ENCODE measurements at regions not wholly inside any gene's neighbourhood (a gene's known extent, or its start where the extent isn't known, plus 50 kb on each side); places are given as distances from the start of the nearest gene placed in this dataset.
"Not testable (repeated sequence)": the region's sequence is repeated elsewhere in the genome, so short reads cannot be mapped to it uniquely, and the experiment has no call there.

DNA sequence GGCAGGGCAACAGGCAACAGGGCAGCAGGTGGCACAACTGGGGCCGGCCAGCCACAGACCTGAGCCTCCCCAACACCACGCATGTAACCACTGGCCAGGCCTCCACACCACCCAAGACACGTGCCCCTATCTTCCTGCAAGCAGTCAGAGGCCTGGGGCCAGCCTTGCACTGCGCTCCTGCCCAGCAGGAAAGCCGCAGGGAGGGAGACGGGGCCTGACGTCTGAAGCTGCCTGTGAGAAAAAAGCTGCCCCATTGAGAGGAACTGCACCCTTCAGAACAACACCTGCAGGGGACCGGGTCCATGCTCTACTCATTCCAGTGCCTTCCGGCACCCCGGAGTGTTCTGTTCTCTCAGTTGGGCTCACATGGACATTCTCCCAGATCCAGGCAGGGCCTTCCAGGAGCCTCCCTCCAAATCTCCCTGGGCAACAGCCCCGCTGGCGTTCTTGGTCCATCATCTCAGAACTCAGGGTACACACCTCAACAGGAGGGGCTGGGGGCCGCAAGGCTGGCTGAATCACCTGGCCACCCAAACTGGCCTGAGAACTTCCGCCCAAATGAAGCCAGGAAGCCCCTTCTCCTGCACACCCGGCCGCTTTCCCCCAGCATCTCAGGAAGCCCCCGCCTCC lies 5403.6 kb upstream of the TPTE start:
- intact Hi-C loops (cut with DNase I) = not testable (repeated sequence)
- peak; percentile 15 for DNase-seq (ENCODE audit: low spot score)

GRCh38 chr21:5118296-5118679 lies 5403.1 kb upstream of the TPTE start:
- peak; percentile 38 for DNase-seq (ENCODE audit: low spot score)
- intact Hi-C loops (cut with DNase I) = not testable (repeated sequence)

GRCh38 chr21:5119179-5119578 lies 5402.2 kb upstream of the TPTE start:
- intact Hi-C loops (cut with DNase I) = not testable (repeated sequence)
- DNase-seq (ENCODE audit: low spot score) = peak; percentile 67

- peak; percentile 65 for DNase-seq (ENCODE audit: low spot score)
- intact Hi-C loops (cut with DNase I) = not testable (repeated sequence)
Observed at GRCh38 chr21:5121399-5121798, 5400.0 kb upstream of the TPTE start.

DNA sequence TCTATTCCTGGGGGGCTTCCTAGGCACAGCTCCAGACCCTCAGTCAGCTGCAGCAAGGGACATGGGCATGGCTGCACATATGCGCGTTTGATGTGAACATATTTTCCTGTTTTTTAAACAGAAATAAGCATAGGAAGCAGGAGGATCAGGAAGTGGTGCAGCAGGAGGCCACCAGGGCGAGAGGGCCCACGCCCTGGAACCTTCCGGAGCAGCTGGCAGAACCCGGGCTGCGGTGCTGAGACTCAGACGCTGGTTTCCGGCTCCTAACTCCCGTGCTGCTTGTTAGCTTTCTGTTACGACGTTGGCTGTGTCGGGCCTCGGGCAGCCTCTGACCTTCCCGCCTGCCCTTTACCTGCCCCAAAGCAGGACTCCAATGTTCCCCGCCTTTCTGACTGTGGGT lies 5399.5 kb upstream of the TPTE start:
- intact Hi-C loops (cut with DNase I); DNase-seq (ENCODE audit: low spot score): not testable (repeated sequence)

DNA sequence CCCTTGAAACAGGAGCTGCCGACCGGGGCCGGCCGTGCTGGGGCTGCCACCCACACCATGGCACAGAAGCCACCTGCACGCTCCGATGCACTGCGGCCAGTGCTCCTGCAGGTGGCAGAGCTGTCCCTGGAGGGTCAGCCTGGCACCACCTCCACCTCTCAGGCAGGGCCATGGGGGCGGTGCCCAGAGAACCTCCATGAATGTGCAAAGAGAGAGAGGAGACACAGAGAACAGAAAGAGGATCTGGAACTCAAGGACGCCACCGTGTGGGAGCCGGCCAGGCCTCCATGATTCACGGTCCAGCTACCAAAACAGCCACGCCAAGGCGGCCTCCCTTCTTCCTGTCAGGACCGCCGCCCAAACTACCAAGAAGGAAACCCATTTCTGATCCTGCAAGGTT lies 5397.7 kb upstream of the TPTE start:
- intact Hi-C loops (cut with DNase I) = not testable (repeated sequence)
- peak; percentile 88 for DNase-seq (ENCODE audit: low spot score)

DNA sequence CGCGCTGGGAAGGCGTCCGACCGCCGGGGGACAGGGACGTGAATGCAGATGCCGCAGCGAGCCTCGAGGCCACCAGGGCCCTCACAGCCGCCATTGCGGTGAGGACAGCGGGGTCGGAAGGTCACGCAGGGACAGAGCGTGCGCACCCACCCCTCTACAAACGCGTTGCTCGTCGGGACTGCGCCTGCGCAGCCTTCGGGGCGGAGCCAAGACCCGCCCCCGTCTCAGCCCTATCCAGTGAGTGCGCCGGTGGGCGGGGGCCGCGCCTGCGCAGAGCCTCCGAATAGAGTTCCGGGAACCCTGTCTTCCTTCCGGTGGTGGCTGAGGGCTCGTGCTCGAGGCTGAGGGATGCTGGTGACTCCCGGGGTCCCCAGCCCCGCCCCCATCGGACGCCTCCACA lies 5393.1 kb upstream of the TPTE start:
- intact Hi-C loops (cut with DNase I) = not testable (repeated sequence)
- peak; percentile 98 for DNase-seq (ENCODE audit: low spot score)

- intact Hi-C loops (cut with DNase I); DNase-seq (ENCODE audit: low spot score): not testable (repeated sequence)
Observed at GRCh38 chr21:5133824-5134223, 5387.6 kb upstream of the TPTE start.

DNA sequence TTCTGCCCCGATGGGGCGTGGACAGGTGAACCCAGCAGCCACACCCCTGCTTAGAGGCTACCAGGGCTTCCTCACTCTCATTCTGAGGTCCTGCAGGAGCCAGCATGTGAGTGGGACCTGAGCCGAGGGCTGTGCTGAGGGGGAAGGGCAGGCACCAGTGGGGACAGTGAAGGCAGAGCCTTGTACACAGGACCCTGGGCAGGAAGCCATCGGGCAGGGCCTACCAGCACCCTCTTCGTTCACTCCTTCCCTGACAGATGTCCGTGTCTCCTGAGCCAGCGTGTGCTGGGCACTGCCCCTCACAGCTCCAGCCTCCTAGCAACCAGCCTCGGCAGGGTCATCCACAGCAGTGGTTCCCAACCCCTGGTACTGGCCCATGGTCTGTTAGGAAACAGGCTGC lies 5385.0 kb upstream of the TPTE start:
- intact Hi-C loops (cut with DNase I); DNase-seq (ENCODE audit: low spot score): not testable (repeated sequence)

GRCh38 chr21:5137006-5137405 lies 5384.4 kb upstream of the TPTE start:
- DNase-seq (ENCODE audit: low spot score) = peak; percentile 29
- intact Hi-C loops (cut with DNase I) = not testable (repeated sequence)

DNA sequence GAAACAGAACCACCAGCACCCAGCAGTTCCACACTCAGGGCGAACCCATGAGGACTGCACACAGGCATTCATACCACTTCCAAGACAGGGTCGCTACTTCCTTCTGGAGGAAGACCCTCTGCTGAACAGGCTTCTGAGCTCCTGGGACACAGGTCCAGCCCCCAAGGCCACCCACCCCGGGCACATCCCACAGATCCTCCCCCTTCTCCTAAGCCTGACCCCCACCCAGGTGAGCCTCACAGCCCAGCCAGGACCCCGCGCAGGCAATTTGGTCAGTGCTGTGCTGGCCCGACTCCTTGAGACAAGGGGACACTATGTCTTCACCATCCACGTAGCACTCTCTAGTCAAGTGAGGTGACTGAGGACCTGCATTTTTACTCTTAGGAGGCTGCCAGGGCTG lies 5382.7 kb upstream of the TPTE start:
- intact Hi-C loops (cut with DNase I) = not testable (repeated sequence)

GRCh38 chr21:5139528-5139927 lies 5381.9 kb upstream of the TPTE start:
- intact Hi-C loops (cut with DNase I); DNase-seq (ENCODE audit: low spot score): not testable (repeated sequence)

More for the DNA sequence above, 5382.7 kb upstream of the TPTE start:
- DNase-seq (ENCODE audit: low spot score) = peak; percentile 24

DNA sequence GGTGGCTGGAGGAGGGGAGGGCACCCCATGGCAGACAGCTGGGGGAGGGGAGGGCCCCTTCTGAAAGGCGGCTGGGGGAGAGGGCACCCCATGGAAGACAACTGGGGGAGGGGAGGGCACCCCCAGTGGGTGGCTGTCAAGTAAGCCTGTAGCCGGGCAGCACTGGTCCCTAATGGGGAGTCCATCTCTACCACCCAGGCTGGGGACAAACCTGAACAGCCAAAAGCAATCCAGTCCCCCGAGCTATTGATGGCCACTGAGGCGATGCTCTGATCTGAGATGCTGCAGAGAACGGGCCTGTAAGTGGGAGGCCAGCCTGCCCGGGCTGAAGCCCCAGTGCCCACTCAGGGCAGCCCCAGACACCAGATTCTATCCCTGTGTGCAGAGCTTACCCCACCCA lies 5378.4 kb upstream of the TPTE start:
- intact Hi-C loops (cut with DNase I) = not testable (repeated sequence)
- peak; percentile 26 for DNase-seq (ENCODE audit: low spot score)

- DNase-seq (ENCODE audit: low spot score) = peak; percentile 5
- intact Hi-C loops (cut with DNase I) = not testable (repeated sequence)
Observed at GRCh38 chr21:5144731-5145130, 5376.7 kb upstream of the TPTE start.

DNA sequence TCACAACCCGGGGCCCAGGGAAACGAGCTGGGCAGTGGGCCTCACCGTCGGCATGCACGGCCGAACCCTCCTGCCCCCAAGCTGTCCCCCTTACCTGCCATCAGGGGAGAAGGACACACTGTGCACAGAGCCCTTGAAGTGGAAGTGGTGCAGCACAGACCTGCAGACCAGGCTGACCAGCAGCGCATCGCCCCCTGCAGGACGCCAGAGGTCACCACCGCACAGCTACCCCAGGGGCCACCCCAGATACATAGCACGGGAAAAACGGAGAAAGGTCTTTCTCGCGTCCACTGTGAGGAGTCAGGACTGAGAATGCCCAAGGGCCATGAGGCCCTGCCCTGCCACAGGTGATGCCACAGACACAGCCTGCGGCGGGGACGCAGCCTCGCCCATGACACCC lies 5373.7 kb upstream of the TPTE start:
- peak; percentile 56 for DNase-seq (ENCODE audit: low spot score)
- intact Hi-C loops (cut with DNase I) = not testable (repeated sequence)

DNA sequence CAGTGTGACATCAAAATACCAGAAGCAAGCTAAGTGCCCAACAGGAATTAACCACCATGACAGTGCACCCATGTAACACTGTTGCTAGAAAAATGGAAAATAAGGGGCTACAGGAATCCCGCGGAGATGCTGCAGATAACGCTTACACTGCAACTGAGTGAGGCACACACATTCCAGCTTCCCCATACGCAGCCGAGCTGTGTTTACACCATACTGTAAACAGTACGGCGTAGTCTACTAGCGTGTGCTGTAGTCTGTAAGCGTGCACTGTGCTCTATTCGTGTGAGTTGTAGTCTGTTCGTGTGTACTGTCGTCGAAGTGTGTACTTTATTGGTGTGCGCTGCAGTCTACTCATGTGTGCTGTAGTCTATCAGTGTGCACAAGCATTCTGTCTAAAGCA lies 5372.2 kb upstream of the TPTE start:
- intact Hi-C loops (cut with DNase I) = not testable (repeated sequence)

DNA sequence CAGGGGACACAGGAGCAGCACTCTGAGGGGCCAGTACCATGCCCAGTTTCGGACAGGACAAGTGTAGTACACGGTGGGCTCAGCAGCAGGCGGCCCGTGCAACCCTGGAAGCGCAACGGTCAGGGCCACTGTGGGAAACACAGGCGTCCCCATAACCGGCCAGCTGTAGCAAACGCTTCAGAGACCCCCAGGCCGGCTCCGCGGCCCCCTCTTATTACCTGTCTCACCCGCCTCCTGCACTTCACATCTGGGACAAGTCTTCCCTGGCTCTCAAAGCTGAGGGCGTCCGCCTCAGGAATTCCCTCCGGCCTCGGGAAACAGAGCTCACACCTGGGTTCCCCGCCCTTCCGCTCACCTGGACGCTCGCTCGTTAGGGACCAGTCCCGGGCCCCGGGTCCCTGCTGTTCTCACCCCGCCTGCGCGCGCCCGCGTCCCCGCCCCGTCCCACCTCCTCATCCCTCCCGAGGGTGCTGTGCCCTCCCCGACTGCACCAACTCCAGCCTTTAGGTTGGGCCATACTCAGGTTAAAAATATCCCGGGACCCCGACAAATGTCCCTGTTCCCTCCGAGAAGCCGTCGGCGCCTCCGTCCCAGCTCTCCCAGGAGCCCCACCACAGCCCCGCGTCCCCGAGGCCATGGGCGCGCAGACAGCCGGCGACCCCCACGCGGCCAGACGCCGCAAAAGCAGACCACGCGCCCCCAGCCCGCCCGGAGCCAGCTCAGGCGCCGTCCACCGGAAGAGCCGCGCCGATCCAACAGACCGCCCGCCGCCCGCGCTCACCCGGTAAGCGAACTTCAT lies 5367.3 kb upstream of the TPTE start:
- peak; percentile 29 for DNase-seq (ENCODE audit: low spot score)

More for the DNA sequence above, 5372.2 kb upstream of the TPTE start:
- DNase-seq (ENCODE audit: low spot score) = not testable (repeated sequence)

DNA sequence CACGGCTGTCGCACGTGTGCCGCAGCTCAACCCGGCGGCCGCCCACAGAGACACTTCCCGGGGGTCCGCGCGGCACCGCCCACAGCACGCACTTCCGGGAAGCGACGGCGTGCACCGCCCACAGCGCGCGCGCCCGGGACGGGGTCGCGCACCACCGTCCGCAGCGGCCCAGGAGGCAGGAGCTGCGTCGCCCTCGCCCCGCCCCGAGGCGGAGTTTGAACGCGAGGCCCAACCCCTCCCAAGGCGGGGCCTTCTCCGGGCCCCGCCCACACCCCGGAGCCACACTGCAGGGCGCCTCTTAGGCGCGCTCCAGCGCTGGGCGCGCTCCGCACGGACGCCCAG lies 5366.8 kb upstream of the TPTE start:
- intact Hi-C loops (cut with DNase I) = not testable (repeated sequence)
- DNase-seq (ENCODE audit: low spot score) = peak; percentile 95

More for the DNA sequence above, 5367.3 kb upstream of the TPTE start:
- intact Hi-C loops (cut with DNase I) = not testable (repeated sequence)

DNA sequence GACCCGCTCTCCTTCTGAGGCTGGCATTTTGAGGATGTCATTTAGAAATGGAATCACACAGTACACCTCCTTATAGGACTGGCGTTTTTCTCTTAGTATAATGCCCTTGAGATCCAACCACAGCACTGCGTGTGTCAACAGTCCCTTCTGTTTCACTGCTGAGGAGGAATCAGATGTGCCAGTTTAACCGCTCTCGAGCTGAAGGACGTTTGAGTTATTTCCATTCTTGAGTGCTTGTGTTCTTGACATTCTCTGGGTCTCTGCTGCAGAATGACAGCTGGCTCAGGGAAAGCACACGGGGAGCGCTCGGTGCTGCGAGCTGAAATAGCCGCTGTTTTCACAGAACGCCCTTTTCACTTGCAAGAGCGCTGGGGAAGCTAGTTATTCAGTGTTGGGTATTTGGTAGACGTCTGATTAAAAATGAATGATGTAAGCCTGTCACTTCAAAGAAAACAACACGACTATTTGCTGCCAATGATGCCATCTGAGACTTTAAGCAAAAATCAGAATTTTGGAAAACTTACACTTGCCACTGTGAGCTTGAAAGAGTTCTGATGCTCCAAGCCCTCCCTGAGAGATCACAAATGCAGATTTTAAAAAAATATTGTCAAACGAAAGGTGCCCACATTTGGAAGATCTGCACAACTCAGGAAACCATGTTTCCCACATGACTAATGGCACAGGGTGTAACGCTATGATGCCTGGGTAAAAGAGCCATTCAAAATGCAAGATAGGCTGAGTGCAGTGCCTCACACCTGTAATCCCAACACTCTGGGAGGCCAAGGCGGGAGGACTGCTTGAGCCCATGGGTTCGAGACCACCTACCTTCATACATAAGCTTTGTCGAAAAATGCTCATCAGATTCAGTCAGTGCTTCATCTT lies 5358.4 kb upstream of the TPTE start:
- DNase-seq (ENCODE audit: low spot score); intact Hi-C loops (cut with DNase I): not testable (repeated sequence)

GRCh38 chr21:5165829-5166228 lies 5355.6 kb upstream of the TPTE start:
- intact Hi-C loops (cut with DNase I); DNase-seq (ENCODE audit: low spot score): not testable (repeated sequence)
